HUES64 (cell line): ENCODE measurements at regions not wholly inside any gene's neighbourhood (a gene's known extent, or its start where the extent isn't known, plus 50 kb on each side); places are given as distances from the start of the nearest gene placed in this dataset.

Experiments
- H3K27ac ChIP-seq: 2 replicates; pipeline ENCODE4 v1.7.0; 2013; ENCODE audit warnings: low read depth, low read length, inconsistent platforms
- H3K27me3 ChIP-seq: 2 replicates; pipeline ENCODE4 v1.6.1; 2013; ENCODE audit warnings: mild to moderate bottlenecking, low read length; ENCODE audit not compliant: insufficient read depth
- H3K36me3 ChIP-seq: 2 replicates; pipeline ENCODE4 v1.6.1; 2013; ENCODE audit warnings: mild to moderate bottlenecking, low read length; ENCODE audit not compliant: insufficient read depth
- H3K4me1 ChIP-seq: 2 replicates; pipeline ENCODE4 v1.6.1; 2013; ENCODE audit warnings: mild to moderate bottlenecking, low read length, moderate library complexity; ENCODE audit not compliant: insufficient read depth
- H3K4me3 ChIP-seq: 2 replicates; pipeline ENCODE4 v1.5.1; 2013; ENCODE audit warnings: mild to moderate bottlenecking, low read length, moderate library complexity
- H3K9ac ChIP-seq: 2 replicates; pipeline ENCODE4 v1.6.1; 2013; ENCODE audit warnings: mild to moderate bottlenecking, low read depth, low read length
- H3K9me3 ChIP-seq: 2 replicates; pipeline ENCODE4 v1.6.1; 2013; ENCODE audit warnings: low read depth, low read length; ENCODE audit not compliant: insufficient read depth
- WGBS: fragments of 150-250, 120-280 bp; methylation state at CpG from one replicate; pipeline ENCODE4 v1.1.7; 2013; ENCODE audit warnings: missing lambda C conversion rate; 5-methylcytosine and 5-hydroxymethylcytosine counted together

- Histone ChIP-seq H3K9me3 (no peaks in the 10 kb centered on the region), H3K4me1 (peaks cover 4% of the 10 kb centered on the region), H3K27me3 (no peaks in the 10 kb centered on the region), H3K27ac (no peak overlapping the region), H3K36me3 (no peaks in the 10 kb centered on the region), H3K4me3 (no peak overlapping the region), H3K9ac (no peak overlapping the region)
- 34% methylated on average over 2 of the region's 2 CpGs for WGBS
These were observed 880.0 kb downstream of the LRRTM4 start for GRCh38 chr2:76642129-76642528.

GRCh38 chr2:76641506-76641905 lies 880.7 kb downstream of the LRRTM4 start:
- Histone ChIP-seq H3K36me3 (no peaks in the 10 kb centered on the region), H3K27me3 (no peaks in the 10 kb centered on the region), H3K4me1 (peaks cover 4% of the 10 kb centered on the region), H3K9ac (no peak overlapping the region), H3K4me3 (no peak overlapping the region), H3K27ac (no peak overlapping the region), H3K9me3 (no peaks in the 10 kb centered on the region)
- WGBS: 100% methylated on average over 1 of the region's 3 CpGs

GRCh38 chr2:76640905-76641304 lies 881.3 kb downstream of the LRRTM4 start:
- no peaks in the 10 kb centered on the region for H3K27me3 ChIP-seq
- H3K9ac ChIP-seq: no peak overlapping the region
- peaks cover 4% of the 10 kb centered on the region for H3K4me1 ChIP-seq
- no peaks in the 10 kb centered on the region for H3K9me3 ChIP-seq
- H3K27ac ChIP-seq: no peak overlapping the region
- 88% methylated on average over 1 of the region's 1 CpG for WGBS
- H3K36me3 ChIP-seq: no peaks in the 10 kb centered on the region
- no peak overlapping the region for H3K4me3 ChIP-seq

- H3K36me3 ChIP-seq: no peaks in the 10 kb centered on the region
- H3K4me3 ChIP-seq: no peak overlapping the region
- 96% methylated on average over 5 of the region's 5 CpGs for WGBS
- H3K9me3 ChIP-seq: no peaks in the 10 kb centered on the region
- H3K27ac ChIP-seq: no peak overlapping the region
- no peak overlapping the region for H3K9ac ChIP-seq
- no peaks in the 10 kb centered on the region for H3K27me3 ChIP-seq
- peaks cover 7% of the 10 kb centered on the region for H3K4me1 ChIP-seq
These were observed 883.0 kb downstream of the LRRTM4 start for GRCh38 chr2:76639171-76639680.

GRCh38 chr2:76633276-76633921 lies 888.8 kb downstream of the LRRTM4 start:
- H3K9ac ChIP-seq: no peak overlapping the region
- no peak overlapping the region for H3K27ac ChIP-seq
- H3K36me3 ChIP-seq: no peaks in the 10 kb centered on the region
- no peaks in the 10 kb centered on the region for H3K27me3 ChIP-seq
- no peaks in the 10 kb centered on the region for H3K9me3 ChIP-seq
- 81% methylated on average over 2 of the region's 3 CpGs for WGBS
- H3K4me1 ChIP-seq: peaks cover 22% of the 10 kb centered on the region; the same call in 1 of the 2 replicates
- no peak overlapping the region for H3K4me3 ChIP-seq

GRCh38 chr2:76625101-76625500 lies 897.1 kb downstream of the LRRTM4 start:
- 94% methylated on average over 3 of the region's 3 CpGs for WGBS
- no peaks in the 10 kb centered on the region for H3K36me3 ChIP-seq
- no peaks in the 10 kb centered on the region for H3K27me3 ChIP-seq
- H3K9ac ChIP-seq: no peak overlapping the region
- H3K4me3 ChIP-seq: no peak overlapping the region
- H3K4me1 ChIP-seq: peaks cover 16% of the 10 kb centered on the region; the same call in 1 of the 2 replicates
- no peaks in the 10 kb centered on the region for H3K9me3 ChIP-seq
- no peak overlapping the region for H3K27ac ChIP-seq

- no peak overlapping the region for H3K9ac ChIP-seq
- H3K36me3 ChIP-seq: no peaks in the 10 kb centered on the region; the same call in 1 of the 2 replicates
- no peaks in the 10 kb centered on the region for H3K27me3 ChIP-seq
- H3K4me1 ChIP-seq: peaks cover 58% of the 10 kb centered on the region
- H3K9me3 ChIP-seq: no peaks in the 10 kb centered on the region
- H3K27ac ChIP-seq: peak overlapping the region; percentile 55
- H3K4me3 ChIP-seq: no peak overlapping the region
These were observed 902.6 kb upstream of the GCFC2 start for GRCh38 chr2:76613330-76613729.

GRCh38 chr2:76612764-76613163 lies 902.0 kb upstream of the GCFC2 start:
- Histone ChIP-seq H3K4me1 (peaks cover 58% of the 10 kb centered on the region), H3K9me3 (no peaks in the 10 kb centered on the region), H3K27me3 (no peaks in the 10 kb centered on the region), H3K36me3 (no peaks in the 10 kb centered on the region; the same call in 1 of the 2 replicates), H3K9ac (no peak overlapping the region), H3K4me3 (no peak overlapping the region), H3K27ac (peak overlapping the region; percentile 55)
- WGBS: 80% methylated on average over 2 of the region's 2 CpGs

GRCh38 chr2:76610451-76610850 lies 899.7 kb upstream of the GCFC2 start:
- Histone ChIP-seq H3K9me3 (no peaks in the 10 kb centered on the region), H3K4me3 (no peak overlapping the region), H3K4me1 (peaks cover 58% of the 10 kb centered on the region), H3K9ac (no peak overlapping the region), H3K27me3 (no peaks in the 10 kb centered on the region), H3K27ac (no peak overlapping the region), H3K36me3 (no peaks in the 10 kb centered on the region)
- 32% methylated on average over 1 of the region's 3 CpGs for WGBS

- Histone ChIP-seq H3K9ac (no peak overlapping the region), H3K27me3 (no peaks in the 10 kb centered on the region), H3K27ac (no peak overlapping the region), H3K4me1 (0 out of 2 replicates have a peak, but pooled peaks cover 4% of the 10 kb centered on the region), H3K9me3 (no peaks in the 10 kb centered on the region), H3K4me3 (no peak overlapping the region), H3K36me3 (peaks cover 4% of the 10 kb centered on the region; the same call in 1 of the 2 replicates)
- 26% methylated on average over 4 of the region's 4 CpGs for WGBS
These were observed 889.1 kb upstream of the GCFC2 start for GRCh38 chr2:76599732-76600368.

- H3K27me3 ChIP-seq: no peaks in the 10 kb centered on the region
- no peak overlapping the region for H3K27ac ChIP-seq
- no peaks in the 10 kb centered on the region for H3K9me3 ChIP-seq
- H3K36me3 ChIP-seq: peaks cover 3% of the 10 kb centered on the region; the same call in 1 of the 2 replicates
- no peak overlapping the region for H3K4me3 ChIP-seq
- no peak overlapping the region for H3K9ac ChIP-seq
- H3K4me1 ChIP-seq: peaks cover 26% of the 10 kb centered on the region; the same call in 1 of the 2 replicates
- WGBS: 100% methylated on average over 1 of the region's 3 CpGs
These were observed 873.8 kb upstream of the GCFC2 start for GRCh38 chr2:76584474-76584873.
